ENCODE measurements at regions not wholly inside any gene's neighbourhood (a gene's known extent, or its start where the extent isn't known, plus 50 kb on each side); places are given as distances from the start of the nearest gene placed in this dataset.

DNA sequence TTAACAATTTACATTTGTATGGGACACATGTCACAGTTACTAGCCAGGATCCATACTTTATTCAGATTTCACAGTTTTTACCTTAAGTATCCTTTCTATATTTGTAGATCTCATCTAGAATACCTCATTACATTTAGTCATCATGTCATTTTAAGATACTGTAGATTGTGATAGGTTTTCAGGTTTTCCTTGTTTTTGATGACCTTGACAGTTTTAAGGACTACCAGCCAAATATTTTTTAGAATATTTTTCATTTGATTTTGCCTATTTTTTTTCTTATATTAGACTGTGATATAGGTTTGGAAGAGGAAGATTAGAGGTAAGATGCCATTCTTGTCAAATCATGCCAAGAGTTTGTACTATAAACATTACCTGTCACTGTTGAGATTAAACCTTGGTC lies 460.3 kb downstream of the ANKRD7 start:
- Mint-ChIP-seq H3K9me3 (ENCODE audit: insufficient read depth) (no peaks in the 10 kb centered on the region), H3K27me3 (no peaks in the 10 kb centered on the region), H3K4me1 (no peaks in the 10 kb centered on the region), H3K27ac (no peak overlapping the region), H3K4me3 (no peak overlapping the region)
- TF ChIP-seq, protein P1, sequence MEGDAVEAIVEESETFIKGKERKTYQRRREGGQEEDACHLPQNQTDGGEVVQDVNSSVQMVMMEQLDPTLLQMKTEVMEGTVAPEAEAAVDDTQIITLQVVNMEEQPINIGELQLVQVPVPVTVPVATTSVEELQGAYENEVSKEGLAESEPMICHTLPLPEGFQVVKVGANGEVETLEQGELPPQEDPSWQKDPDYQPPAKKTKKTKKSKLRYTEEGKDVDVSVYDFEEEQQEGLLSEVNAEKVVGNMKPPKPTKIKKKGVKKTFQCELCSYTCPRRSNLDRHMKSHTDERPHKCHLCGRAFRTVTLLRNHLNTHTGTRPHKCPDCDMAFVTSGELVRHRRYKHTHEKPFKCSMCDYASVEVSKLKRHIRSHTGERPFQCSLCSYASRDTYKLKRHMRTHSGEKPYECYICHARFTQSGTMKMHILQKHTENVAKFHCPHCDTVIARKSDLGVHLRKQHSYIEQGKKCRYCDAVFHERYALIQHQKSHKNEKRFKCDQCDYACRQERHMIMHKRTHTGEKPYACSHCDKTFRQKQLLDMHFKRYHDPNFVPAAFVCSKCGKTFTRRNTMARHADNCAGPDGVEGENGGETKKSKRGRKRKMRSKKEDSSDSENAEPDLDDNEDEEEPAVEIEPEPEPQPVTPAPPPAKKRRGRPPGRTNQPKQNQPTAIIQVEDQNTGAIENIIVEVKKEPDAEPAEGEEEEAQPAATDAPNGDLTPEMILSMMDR (IDR thresholded peaks at IDR 0.05): no peak
- TF ChIP-seq EZH2 (IDR thresholded peaks at IDR 0.05; ENCODE audit: borderline replicate concordance, insufficient read depth, low read depth, low read length, poor library complexity, severe bottlenecking): no peak
- Histone ChIP-seq H3K9me3 (ENCODE audit: control extremely low read depth in 1 of 3, control insufficient read depth in 2 of 3, insufficient read depth in 1 of 3, low read length in 2 of 3) (peaks cover 0 to 3% (median 0%) of the 10 kb centered on the region in 3 donors), H3K9ac (ENCODE audit: low read length) (no peak overlapping the region), H3K4me3 (ENCODE audit: control extremely low read depth in 1 of 5, extremely low read depth in 1 of 5, insufficient read depth in 1 of 5, low read depth in 2 of 5, low read length in 4 of 5) (no peak overlapping the region), H3K27ac (ENCODE audit: low read length in 2 of 2) (no peak overlapping the region), H2AFZ (ENCODE audit: insufficient read depth, low read depth, low read length, poor library complexity, severe bottlenecking) (no peak overlapping the region), H3K4me2 (replicated peaks; ENCODE audit: low read depth, low read length, poor library complexity, severe bottlenecking) (no peak overlapping the region), H4K20me1 (ENCODE audit: control insufficient read depth, insufficient read depth, low read length, poor library complexity, severe bottlenecking) (no peaks in the 10 kb centered on the region), H3K27me3 (replicated peaks in 1 of 4; ENCODE audit: control extremely low read depth in 1 of 4, control insufficient read depth in 3 of 4, insufficient read depth in 4 of 4, low read length in 3 of 4) (no peaks in the 10 kb centered on the region), H3K36me3 (replicated peaks in 1 of 2; ENCODE audit: control extremely low read depth in 1 of 2, control insufficient read depth in 1 of 2, extremely low read depth in 1 of 2, insufficient read depth in 2 of 2, low read length in 1 of 2) (no peaks in the 10 kb centered on the region), H3K79me2 (ENCODE audit: control insufficient read depth, insufficient read depth, low read length) (no peaks in the 10 kb centered on the region), H3K4me1 (ENCODE audit: control insufficient read depth in 2 of 2, insufficient read depth in 2 of 2, low read length in 2 of 2) (no peaks in the 10 kb centered on the region)
- DNase-seq (no peak), ATAC-seq (ENCODE audit: low read depth) (no peak)
- intact Hi-C loops (cut with micrococcal nuclease): no loop called here
- CTCF ChIA-PET: no interaction called here
- POLR2A ChIA-PET: no interaction called here

DNA sequence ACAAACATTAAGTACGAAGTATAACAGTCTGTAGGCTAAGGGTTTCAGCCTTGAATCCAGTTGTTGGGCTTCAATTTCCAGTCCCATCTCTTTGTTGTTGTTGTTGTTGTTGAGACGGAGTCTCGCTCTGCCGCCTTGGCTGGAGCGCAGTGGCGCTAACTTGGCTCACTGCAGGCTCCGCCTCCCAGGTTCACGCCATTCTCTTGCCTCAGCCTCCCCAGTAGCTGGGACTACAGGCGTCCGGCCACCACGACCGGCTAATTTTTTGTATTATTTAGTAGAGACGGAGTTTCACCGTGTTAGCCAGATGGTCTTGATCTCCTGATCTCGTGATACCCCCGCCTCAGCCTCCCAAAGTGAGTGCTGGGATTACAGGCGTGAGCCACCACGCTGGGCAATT lies 464.9 kb downstream of the ANKRD7 start:
- Histone ChIP-seq H3K4me1 (ENCODE audit: control insufficient read depth in 2 of 2, insufficient read depth in 2 of 2, low read length in 2 of 2) (no peaks in the 10 kb centered on the region), H3K4me3 (ENCODE audit: control extremely low read depth in 1 of 5, extremely low read depth in 1 of 5, insufficient read depth in 1 of 5, low read depth in 2 of 5, low read length in 4 of 5) (no peak overlapping the region), H4K20me1 (ENCODE audit: control insufficient read depth, insufficient read depth, low read length, poor library complexity, severe bottlenecking) (no peaks in the 10 kb centered on the region), H3K9ac (ENCODE audit: low read length) (no peak overlapping the region), H3K79me2 (ENCODE audit: control insufficient read depth, insufficient read depth, low read length) (no peaks in the 10 kb centered on the region), H3K27ac (ENCODE audit: low read length in 2 of 2) (no peak overlapping the region), H3K4me2 (replicated peaks; ENCODE audit: low read depth, low read length, poor library complexity, severe bottlenecking) (no peak overlapping the region), H3K27me3 (replicated peaks in 1 of 4; ENCODE audit: control extremely low read depth in 1 of 4, control insufficient read depth in 3 of 4, insufficient read depth in 4 of 4, low read length in 3 of 4) (no peaks in the 10 kb centered on the region), H3K9me3 (ENCODE audit: control extremely low read depth in 1 of 3, control insufficient read depth in 2 of 3, insufficient read depth in 1 of 3, low read length in 2 of 3) (peaks cover 0 to 3% (median 0%) of the 10 kb centered on the region in 3 donors), H3K36me3 (replicated peaks in 1 of 2; ENCODE audit: control extremely low read depth in 1 of 2, control insufficient read depth in 1 of 2, extremely low read depth in 1 of 2, insufficient read depth in 2 of 2, low read length in 1 of 2) (no peaks in the 10 kb centered on the region), H2AFZ (ENCODE audit: insufficient read depth, low read depth, low read length, poor library complexity, severe bottlenecking) (no peak overlapping the region)
- Mint-ChIP-seq H3K27me3 (no peaks in the 10 kb centered on the region), H3K9me3 (ENCODE audit: insufficient read depth) (no peaks in the 10 kb centered on the region), H3K4me1 (no peaks in the 10 kb centered on the region), H3K27ac (no peak overlapping the region), H3K4me3 (no peak overlapping the region)
- no peak for ATAC-seq (ENCODE audit: low read depth)
- intact Hi-C loops (cut with micrococcal nuclease): no loop called here
- POLR2A ChIA-PET: no interaction called here
- CTCF ChIA-PET: no interaction called here
- 97% methylated on average over 12 of the region's 18 CpGs for WGBS (ENCODE audit: insufficient coverage)
- DNase-seq: no peak
- TF ChIP-seq EZH2 (IDR thresholded peaks at IDR 0.05; ENCODE audit: borderline replicate concordance, insufficient read depth, low read depth, low read length, poor library complexity, severe bottlenecking): no peak
- TF ChIP-seq, protein P1 (IDR thresholded peaks at IDR 0.05): no peak
